IgD-negative memory B cell (primary cell): ENCODE measurements at regions not wholly inside any gene's neighbourhood (a gene's known extent, or its start where the extent isn't known, plus 50 kb on each side); places are given as distances from the start of the nearest gene placed in this dataset.

ENCODE experiments used
- H3K27ac Mint-ChIP-seq, 3 donors: one replicate each; pipeline ENCODE4 v1.8.0; 2020 to 2022; ENCODE audit warnings: mild to moderate bottlenecking in 3 of 3, mixed read lengths in 3 of 3, moderate library complexity in 1 of 3
- H3K27me3 Mint-ChIP-seq: one replicate; pipeline ENCODE4 v1.8.0; 2021; ENCODE audit warnings: mixed read lengths
- H3K36me3 Mint-ChIP-seq: one replicate; pipeline ENCODE4 v1.8.0; 2020; ENCODE audit warnings: mild to moderate bottlenecking, mixed read lengths
- H3K4me1 Mint-ChIP-seq, 3 donors: one replicate each; pipeline ENCODE4 v1.8.0; 2020 to 2022; ENCODE audit warnings: mixed read lengths in 3 of 3, mild to moderate bottlenecking in 1 of 3
- H3K4me3 Mint-ChIP-seq, 4 donors: one replicate each; pipeline ENCODE4 v1.8.0; 2020 to 2022; ENCODE audit warnings: mild to moderate bottlenecking in 4 of 4, mixed read lengths in 4 of 4, moderate library complexity in 3 of 4
- H3K9me3 Mint-ChIP-seq, 3 donors: one replicate each; pipeline ENCODE4 v1.8.0; 2020 to 2021; ENCODE audit warnings: mixed read lengths in 3 of 3, mild to moderate bottlenecking in 1 of 3

DNA sequence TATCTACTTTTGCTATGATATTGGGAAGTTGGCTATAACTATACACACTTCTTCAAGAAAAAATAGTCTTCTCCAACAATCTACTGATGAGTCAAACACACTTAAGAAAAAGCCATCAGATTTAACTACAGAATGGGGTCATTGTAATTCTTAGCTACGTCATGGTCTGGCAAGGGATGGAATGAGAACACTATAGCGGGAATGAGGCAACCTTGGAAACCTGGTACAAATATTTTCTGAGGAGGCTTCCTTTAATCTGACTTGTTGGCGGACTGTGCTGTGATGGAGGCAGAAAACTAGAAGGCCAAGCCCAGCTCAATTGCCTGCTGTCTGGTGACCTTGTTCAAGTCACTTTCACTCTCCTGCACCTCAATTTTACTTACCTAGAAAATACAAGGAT is 586.8 kb upstream of the JAG1 start:
- Mint-ChIP-seq H3K27ac (no peak overlapping the region), H3K36me3 (no peaks in the 10 kb centered on the region), H3K9me3 (peaks cover 2 to 15% (median 5%) of the 10 kb centered on the region in 3 donors), H3K27me3 (no peaks in the 10 kb centered on the region), H3K4me1 (no peaks in the 10 kb centered on the region), H3K4me3 (no peak overlapping the region)

DNA sequence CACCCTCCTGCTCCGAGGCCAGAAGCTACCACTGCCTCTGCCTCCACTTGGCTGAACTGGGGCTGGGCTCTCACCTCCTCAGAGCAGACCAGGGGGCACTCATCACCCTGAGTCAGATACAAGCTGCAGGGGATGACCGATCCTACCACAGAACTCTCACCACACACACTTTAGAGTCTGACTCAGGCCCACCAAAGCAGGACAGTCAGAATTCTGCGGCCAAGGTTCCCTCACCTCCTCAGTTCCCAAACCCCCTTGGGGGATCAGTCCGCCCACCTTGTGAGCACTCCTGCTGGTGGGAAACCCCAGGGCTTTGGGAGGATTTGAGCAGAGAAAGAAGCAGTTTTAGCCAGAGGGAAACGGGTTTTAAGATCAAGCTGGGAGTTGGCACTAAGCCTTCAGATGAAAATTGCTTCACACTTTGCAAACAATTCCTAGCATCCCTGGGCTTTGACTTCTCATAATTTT is 587.8 kb upstream of the JAG1 start:
- Mint-ChIP-seq H3K27ac (no peak overlapping the region), H3K36me3 (no peaks in the 10 kb centered on the region), H3K27me3 (no peaks in the 10 kb centered on the region), H3K9me3 (peaks cover 2 to 20% (median 5%) of the 10 kb centered on the region in 3 donors), H3K4me1 (no peaks in the 10 kb centered on the region), H3K4me3 (no peak overlapping the region)

DNA sequence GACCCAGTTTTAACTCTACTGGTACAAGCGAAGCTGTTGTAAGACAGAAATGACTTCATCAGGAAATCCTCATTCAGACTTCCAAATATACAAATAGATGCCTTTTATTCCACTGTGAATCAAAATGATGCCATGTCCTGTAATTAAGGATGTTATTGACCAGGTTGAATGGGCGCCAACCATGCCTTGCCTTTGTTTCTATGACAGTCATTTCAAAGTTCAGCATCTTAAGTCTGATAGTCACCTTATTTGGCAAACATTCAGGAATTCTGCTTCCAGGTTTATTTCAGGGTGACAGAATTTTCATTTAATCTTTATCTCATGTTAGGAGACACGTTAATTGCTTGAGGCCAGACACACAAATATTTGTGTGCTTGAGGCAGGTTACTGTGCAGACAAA is 592.8 kb upstream of the JAG1 start:
- no peaks in the 10 kb centered on the region for H3K27me3 Mint-ChIP-seq
- no peaks in the 10 kb centered on the region for H3K36me3 Mint-ChIP-seq
- H3K4me3 Mint-ChIP-seq = no peak overlapping the region
- peaks cover 2 to 10% (median 4%) of the 10 kb centered on the region in 3 donors for H3K9me3 Mint-ChIP-seq
- H3K27ac Mint-ChIP-seq = no peak overlapping the region
- no peaks in the 10 kb centered on the region for H3K4me1 Mint-ChIP-seq

DNA sequence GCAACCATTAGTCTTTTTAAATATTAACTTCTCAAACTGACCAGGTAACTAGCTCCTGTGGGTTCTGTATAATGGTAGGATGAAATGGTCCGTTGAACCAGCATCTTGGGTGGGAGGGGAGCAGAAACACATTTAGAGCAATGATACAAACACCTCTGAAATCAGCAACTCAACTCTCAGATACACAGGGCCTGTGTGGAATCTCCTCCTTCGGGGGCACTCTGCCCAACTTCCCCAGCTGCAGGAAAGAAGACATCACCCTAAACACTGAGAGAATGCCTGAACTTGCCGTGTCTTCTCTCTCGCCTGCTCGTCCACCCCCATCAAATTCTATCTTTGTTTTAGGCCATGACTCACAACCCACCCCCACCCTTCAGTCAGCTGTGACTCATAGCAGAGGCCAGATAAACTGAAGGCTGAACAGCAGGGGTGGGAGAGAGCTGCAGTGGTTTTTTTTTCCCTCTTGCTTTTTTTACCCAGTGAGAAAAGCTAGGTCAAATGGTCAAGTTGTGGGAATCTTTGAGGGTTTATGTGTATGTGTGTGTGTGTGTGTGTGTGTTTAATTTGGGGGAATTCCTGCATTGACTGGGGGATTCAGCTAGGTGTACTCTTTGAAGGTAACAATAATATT is 593.4 kb upstream of the JAG1 start:
- peaks cover 2 to 10% (median 4%) of the 10 kb centered on the region in 3 donors for H3K9me3 Mint-ChIP-seq
- H3K27ac Mint-ChIP-seq = no peak overlapping the region
- no peak overlapping the region for H3K4me3 Mint-ChIP-seq
- no peaks in the 10 kb centered on the region for H3K36me3 Mint-ChIP-seq
- no peaks in the 10 kb centered on the region for H3K4me1 Mint-ChIP-seq
- H3K27me3 Mint-ChIP-seq = no peaks in the 10 kb centered on the region

DNA sequence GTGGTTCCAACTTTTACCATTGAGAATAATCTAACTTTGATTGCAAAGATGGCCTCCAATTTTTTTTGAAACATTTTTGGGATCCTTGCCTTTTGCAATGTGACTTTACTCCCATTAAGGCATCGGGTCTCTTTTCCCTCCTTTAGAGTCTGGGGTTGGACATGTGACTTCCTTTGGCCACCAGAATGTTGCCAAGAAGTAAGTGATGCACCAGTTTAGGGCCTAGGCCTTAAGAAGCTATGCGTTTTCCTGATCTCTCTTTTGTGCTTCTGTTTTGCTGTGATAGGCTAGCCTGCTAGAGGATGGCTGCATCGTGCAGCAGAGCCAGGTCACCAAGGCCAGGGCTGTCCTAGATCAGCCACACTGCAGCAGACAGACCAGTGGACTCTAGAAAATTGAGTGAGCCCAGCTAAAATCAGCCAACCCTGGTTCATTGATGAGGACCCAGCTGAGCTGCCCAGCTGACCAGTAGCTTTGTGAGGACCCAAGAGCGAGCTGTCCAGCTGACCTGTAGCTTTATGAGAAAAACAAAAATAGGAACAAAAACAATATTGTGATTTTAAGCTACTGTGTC is 594.0 kb upstream of the JAG1 start:
- Mint-ChIP-seq H3K4me1 (no peaks in the 10 kb centered on the region), H3K4me3 (no peak overlapping the region), H3K36me3 (no peaks in the 10 kb centered on the region), H3K27ac (peak overlapping the region in 1 of 3 donors; percentile 25), H3K9me3 (peaks cover 2 to 10% (median 4%) of the 10 kb centered on the region in 3 donors), H3K27me3 (no peaks in the 10 kb centered on the region)

DNA sequence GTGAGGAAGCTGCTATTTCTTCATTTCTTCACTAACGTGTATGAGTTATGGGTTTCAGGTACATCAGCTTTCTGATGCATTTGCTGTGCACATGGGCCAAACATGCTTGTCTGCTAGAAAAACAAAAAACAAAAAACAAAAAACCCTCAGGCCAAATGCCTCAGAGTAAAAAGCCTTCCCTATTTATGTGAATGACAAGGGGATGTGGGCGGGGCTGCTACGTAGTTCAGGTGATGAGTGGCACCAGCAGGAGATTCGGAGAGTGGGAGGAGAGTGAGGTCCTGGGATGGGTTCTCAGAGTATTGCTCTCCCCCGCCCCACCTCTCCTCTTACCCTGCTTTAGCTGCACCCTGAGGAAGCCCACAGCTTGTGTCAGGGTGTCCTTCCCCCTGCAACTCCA is 596.8 kb upstream of the JAG1 start:
- H3K36me3 Mint-ChIP-seq = no peaks in the 10 kb centered on the region

DNA sequence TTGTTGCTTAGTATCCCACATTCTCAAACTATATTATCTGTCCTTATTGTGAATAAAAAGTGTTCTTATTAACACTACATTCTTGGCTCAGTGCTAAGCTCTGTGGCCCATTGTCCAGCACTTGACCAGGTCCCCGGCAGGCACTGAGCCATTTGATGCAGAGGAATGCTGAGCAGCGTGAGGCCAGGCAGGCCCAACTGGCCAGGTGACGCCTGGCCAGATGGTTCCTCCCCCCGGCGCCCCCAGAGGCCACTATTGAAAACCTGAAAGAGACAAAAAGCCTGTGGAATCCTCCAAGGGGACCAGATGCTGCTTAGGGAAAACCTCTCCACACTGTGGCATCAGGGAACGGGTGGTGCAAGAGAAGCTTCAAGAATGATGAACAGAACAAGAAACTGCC is 597.5 kb upstream of the JAG1 start:
- Mint-ChIP-seq H3K27me3 (no peaks in the 10 kb centered on the region), H3K9me3 (no peaks in the 10 kb centered on the region), H3K27ac (no peak overlapping the region), H3K4me3 (no peak overlapping the region), H3K36me3 (no peaks in the 10 kb centered on the region), H3K4me1 (no peaks in the 10 kb centered on the region)

More for the DNA sequence above, 596.8 kb upstream of the JAG1 start:
- Mint-ChIP-seq H3K27me3 (no peaks in the 10 kb centered on the region), H3K27ac (no peak overlapping the region), H3K4me1 (no peaks in the 10 kb centered on the region), H3K9me3 (peaks cover 0 to 5% (median 0%) of the 10 kb centered on the region in 3 donors), H3K4me3 (no peak overlapping the region)

DNA sequence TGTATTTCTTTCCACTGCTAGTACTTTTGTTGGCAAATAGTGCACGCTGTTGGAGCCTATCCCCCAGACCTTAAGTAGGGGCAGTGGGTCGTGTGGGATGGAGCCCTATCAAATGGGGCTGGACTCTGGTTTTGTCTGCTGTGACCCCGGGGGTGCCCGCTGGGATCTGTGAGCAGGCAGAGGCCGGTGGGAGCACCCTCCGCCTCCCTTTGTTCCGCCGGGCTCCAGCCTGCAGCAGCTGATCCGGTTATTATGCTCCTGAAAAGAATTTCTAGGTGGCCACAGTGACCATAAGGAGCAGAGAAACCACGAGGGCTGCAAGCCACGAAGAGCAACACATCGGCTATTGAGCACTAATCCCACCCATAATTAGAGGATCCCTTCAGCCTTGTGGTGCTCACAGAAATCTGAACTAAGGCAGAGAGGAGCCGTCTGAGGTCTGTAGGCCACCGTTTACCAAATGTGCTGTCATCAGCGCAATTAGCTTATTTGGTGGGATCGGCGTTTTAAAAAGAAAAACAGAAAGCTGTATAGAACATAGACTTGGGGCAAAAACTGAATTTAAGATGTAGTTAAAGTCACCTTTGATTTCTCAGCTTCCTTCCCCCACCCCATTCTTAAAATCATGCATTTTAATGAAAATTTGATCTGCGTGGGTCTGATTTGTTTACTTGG is 598.3 kb upstream of the JAG1 start:
- H3K27me3 Mint-ChIP-seq = no peaks in the 10 kb centered on the region
- H3K4me1 Mint-ChIP-seq = no peaks in the 10 kb centered on the region

DNA sequence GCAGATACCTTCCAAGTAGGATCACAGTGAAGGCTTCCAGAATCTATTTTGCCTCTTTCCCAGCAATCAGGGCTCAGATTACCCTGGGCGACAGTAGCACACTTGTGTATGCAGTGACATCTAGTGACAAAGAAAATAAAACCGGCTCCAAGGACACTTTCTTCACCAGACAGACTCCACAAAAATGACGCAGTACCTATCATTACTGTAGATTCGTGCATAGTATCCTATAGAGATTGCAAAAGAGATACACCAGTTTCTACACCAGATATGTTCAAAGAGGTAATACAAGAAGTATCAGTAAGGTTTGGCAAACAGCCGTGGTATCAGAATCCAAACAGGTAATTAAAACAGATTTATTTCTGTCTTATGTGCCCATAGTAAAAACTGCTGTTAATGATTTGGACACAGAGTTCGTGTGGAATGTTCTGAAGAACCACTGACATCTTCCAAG is 600.4 kb upstream of the JAG1 start:
- no peak overlapping the region for H3K27ac Mint-ChIP-seq
- H3K4me3 Mint-ChIP-seq = no peak overlapping the region
- H3K9me3 Mint-ChIP-seq = peaks cover 0 to 5% (median 2%) of the 10 kb centered on the region in 3 donors
- no peaks in the 10 kb centered on the region for H3K36me3 Mint-ChIP-seq
- H3K27me3 Mint-ChIP-seq = no peaks in the 10 kb centered on the region
- no peaks in the 10 kb centered on the region for H3K4me1 Mint-ChIP-seq

More for the DNA sequence above, 598.3 kb upstream of the JAG1 start:
- Mint-ChIP-seq H3K27ac (no peak overlapping the region), H3K9me3 (no peaks in the 10 kb centered on the region), H3K36me3 (no peaks in the 10 kb centered on the region), H3K4me3 (no peak overlapping the region)

DNA sequence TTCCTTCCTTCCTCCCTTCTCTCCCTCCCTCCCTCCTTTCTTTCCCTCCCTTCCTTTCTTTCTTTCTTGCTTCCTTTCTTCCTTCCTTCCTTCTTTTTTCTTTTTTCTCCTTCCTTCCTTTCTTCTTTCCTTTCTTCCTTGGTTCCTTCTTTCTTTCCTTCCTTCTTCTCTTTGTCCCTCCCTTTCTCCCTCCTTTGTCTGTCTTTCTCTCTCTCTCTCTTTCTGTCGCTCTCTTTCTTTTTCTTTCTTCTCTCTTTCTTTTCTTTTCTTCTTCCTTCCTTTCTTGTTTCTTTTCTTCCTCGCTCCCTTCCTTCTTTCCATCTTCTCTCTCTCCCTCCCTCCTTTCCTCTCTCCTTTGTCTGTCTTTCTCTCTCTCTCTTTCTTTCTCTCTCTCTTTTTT is 601.9 kb upstream of the JAG1 start:
- no peaks in the 10 kb centered on the region for H3K27me3 Mint-ChIP-seq
- H3K4me3 Mint-ChIP-seq = no peak overlapping the region
- no peaks in the 10 kb centered on the region for H3K36me3 Mint-ChIP-seq
- peaks cover 2 to 5% (median 2%) of the 10 kb centered on the region in 3 donors for H3K9me3 Mint-ChIP-seq
- no peaks in the 10 kb centered on the region for H3K4me1 Mint-ChIP-seq
- H3K27ac Mint-ChIP-seq = no peak overlapping the region

DNA sequence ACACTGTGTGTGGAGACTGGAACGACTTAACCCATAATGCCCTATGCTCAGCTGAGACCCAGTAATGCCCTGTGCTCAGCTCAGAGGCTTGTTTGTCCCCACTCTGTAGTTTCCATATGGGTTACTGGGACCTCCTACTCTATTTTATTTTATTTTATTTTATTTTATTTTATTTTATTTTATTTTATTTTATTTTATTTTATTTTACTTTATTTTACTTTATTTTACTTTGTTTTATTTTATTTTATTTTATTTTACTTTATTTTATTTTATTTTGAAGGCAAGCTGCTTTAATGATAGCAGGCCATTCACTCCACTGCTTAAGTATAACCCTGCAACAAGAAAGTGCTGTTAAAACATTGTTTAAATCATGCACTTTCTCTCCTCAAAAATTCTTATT is 603.4 kb upstream of the JAG1 start:
- H3K4me1 Mint-ChIP-seq = no peaks in the 10 kb centered on the region
- H3K27me3 Mint-ChIP-seq = no peaks in the 10 kb centered on the region
- H3K4me3 Mint-ChIP-seq = no peak overlapping the region
- peaks cover 2 to 5% (median 2%) of the 10 kb centered on the region in 3 donors for H3K9me3 Mint-ChIP-seq
- H3K36me3 Mint-ChIP-seq = no peaks in the 10 kb centered on the region
- no peak overlapping the region for H3K27ac Mint-ChIP-seq

DNA sequence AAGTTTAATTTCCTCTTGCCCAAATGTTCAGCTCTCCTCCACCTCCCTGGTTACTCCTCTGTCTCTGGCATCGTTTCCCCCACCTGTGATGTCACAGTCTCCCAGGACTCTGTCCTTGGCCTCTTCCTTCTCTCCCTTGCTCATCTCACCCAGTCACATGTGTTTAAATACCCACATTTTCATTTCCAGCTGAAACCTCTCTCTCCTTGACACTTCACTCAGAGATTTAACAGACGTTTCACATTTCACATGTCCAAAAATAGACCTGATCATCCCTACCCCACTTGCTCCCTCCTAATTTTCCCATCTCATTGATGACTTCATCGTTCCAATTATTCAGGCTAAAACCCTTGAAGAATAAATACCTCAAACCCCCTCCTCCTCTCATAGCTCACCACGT is 604.1 kb upstream of the JAG1 start:
- no peaks in the 10 kb centered on the region for H3K4me1 Mint-ChIP-seq
- no peak overlapping the region for H3K27ac Mint-ChIP-seq
- no peak overlapping the region for H3K4me3 Mint-ChIP-seq
- H3K36me3 Mint-ChIP-seq = no peaks in the 10 kb centered on the region
- H3K9me3 Mint-ChIP-seq = peaks cover 2 to 5% (median 2%) of the 10 kb centered on the region in 3 donors
- H3K27me3 Mint-ChIP-seq = no peaks in the 10 kb centered on the region

DNA sequence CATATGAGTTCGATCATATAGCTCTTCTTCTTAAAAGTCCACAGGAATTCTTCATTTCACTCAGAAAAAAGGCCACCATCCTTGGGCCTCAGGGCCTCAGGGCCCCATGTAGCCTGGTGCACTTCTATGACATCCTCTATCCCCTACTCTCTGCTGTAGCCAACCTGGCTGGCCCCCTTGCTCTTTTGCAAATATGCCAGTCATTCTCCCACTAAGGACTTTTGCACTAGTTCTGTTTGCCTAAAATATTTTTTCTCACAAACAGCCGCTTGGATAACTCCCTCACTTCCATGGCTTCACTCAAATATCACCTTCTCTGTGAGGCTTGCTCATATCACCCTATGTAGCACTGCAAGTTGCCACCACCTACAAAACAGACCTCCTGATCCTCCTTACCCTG is 604.7 kb upstream of the JAG1 start:
- Mint-ChIP-seq H3K9me3 (peaks cover 2 to 5% (median 2%) of the 10 kb centered on the region in 3 donors), H3K36me3 (peaks cover 1% of the 10 kb centered on the region), H3K4me3 (no peak overlapping the region), H3K27ac (no peak overlapping the region), H3K27me3 (no peaks in the 10 kb centered on the region), H3K4me1 (no peaks in the 10 kb centered on the region)

DNA sequence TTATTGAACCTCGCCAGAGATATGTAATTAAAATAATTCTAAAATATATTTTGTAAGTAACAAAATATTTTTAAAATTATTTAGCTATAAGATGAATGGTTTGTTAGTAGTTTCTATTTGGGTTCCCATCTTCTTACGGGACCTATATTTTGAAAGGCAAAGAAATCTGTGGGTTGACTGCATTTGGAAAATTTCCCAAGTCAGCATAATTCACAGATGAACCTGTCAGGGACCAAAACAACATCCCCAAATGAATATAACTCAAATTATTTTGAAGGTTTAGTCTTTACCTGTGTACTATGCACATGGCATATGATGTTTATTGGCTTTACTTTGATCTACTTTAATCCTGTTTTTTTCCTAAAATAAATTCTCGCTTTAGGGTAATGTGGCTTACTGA is 607.4 kb upstream of the JAG1 start:
- peaks cover 3% of the 10 kb centered on the region for H3K36me3 Mint-ChIP-seq

DNA sequence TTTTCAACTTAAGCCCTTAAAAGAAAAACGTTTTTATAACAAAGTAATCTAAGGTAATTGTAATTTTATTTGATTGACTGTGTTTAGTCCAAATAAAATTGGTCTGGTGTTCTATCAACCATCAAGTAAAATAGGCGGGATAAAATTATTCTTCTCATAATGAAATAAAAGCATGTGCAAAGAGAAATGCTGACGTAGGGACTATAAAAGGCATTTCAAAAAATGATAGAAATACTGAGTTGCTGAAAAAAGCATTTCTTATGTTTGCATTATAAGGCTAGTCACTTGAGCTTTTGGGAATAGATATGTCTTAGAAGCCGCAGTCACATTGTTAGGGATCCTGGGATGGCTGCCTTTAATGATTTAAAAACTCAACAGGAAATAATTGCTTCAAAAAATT is 608.0 kb upstream of the JAG1 start:
- Mint-ChIP-seq H3K9me3 (peaks cover 2 to 5% (median 2%) of the 10 kb centered on the region in 3 donors), H3K4me3 (no peak overlapping the region), H3K4me1 (no peaks in the 10 kb centered on the region), H3K36me3 (peaks cover 3% of the 10 kb centered on the region), H3K27ac (no peak overlapping the region), H3K27me3 (no peaks in the 10 kb centered on the region)

More for the DNA sequence above, 607.4 kb upstream of the JAG1 start:
- Mint-ChIP-seq H3K9me3 (peaks cover 2 to 5% (median 2%) of the 10 kb centered on the region in 3 donors), H3K27me3 (no peaks in the 10 kb centered on the region), H3K4me1 (no peaks in the 10 kb centered on the region), H3K27ac (no peak overlapping the region), H3K4me3 (no peak overlapping the region)
